ENCODE measurements at regions not wholly inside any gene's neighbourhood (a gene's known extent, or its start where the extent isn't known, plus 50 kb on each side); places are given as distances from the start of the nearest gene placed in this dataset.

DNA sequence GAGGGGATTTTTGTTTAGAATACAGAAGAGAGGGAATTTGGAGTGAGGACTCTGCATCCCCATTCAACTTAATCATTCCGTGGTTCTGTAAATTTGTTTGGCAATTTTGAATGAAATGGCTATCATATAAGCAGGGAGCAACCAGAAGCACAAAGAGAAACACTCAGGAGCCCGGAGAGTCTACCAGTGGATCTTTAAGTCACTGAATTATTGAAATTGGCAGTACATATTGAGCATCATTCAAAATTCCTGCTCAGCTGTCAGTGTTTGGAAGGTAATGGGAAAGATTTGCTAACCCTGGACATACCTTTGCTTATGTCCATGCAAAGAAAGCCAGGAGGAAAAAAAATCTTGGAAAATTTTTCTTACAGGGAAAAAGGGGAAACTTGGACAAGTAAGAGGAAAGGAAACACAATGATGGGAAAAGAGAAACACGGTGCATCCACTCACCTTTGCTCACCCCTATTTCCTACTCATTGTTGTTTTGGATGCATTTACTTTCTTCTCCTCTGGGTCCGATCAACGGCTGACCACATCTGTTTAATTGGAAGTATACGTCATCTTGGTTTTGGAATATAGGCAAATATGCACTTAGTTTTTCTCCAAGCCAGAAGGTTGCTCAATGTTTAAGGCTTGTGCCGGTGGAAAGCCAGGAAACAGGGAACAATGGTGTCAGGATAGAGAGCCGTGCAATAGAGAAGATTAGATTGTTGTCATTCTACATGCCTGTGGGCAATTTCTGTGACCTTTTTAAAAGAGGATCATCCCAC lies 243.0 kb upstream of the LYPLAL1 start:
- FAIRE-seq, result no peak
- Histone ChIP-seq H4K5ac (ENCODE audit: insufficient read length, low read depth, low read length) (no peak overlapping the region), H3K4ac (replicated peaks; ENCODE audit: insufficient read length, low read depth, low read length) (no peak overlapping the region)
- TF ChIP-seq, protein P1, sequence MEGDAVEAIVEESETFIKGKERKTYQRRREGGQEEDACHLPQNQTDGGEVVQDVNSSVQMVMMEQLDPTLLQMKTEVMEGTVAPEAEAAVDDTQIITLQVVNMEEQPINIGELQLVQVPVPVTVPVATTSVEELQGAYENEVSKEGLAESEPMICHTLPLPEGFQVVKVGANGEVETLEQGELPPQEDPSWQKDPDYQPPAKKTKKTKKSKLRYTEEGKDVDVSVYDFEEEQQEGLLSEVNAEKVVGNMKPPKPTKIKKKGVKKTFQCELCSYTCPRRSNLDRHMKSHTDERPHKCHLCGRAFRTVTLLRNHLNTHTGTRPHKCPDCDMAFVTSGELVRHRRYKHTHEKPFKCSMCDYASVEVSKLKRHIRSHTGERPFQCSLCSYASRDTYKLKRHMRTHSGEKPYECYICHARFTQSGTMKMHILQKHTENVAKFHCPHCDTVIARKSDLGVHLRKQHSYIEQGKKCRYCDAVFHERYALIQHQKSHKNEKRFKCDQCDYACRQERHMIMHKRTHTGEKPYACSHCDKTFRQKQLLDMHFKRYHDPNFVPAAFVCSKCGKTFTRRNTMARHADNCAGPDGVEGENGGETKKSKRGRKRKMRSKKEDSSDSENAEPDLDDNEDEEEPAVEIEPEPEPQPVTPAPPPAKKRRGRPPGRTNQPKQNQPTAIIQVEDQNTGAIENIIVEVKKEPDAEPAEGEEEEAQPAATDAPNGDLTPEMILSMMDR (IDR thresholded peaks at IDR 0.05; ENCODE audit: control extremely low read depth in 1 of 3, insufficient read depth in 1 of 3, low read depth in 1 of 3, low read length in 3 of 3), result no peak

More for the DNA sequence above, 243.0 kb upstream of the LYPLAL1 start:
- Histone ChIP-seq H3K18ac (ENCODE audit: extremely low read depth, low read length) (no peak overlapping the region), H3K4me2 (ENCODE audit: insufficient read depth in 1 of 2, low read depth in 2 of 2, low read length in 2 of 2) (no peak overlapping the region), H2BK12ac (ENCODE audit: low read depth, low read length) (no peak overlapping the region), H2AK5ac (ENCODE audit: low read depth, low read length) (no peak overlapping the region), H3K4me3 (ENCODE audit: extremely low read depth in 1 of 4, insufficient read depth in 2 of 4, low read depth in 3 of 4, low read length in 4 of 4) (no peak overlapping the region), H2BK5ac (ENCODE audit: low read depth, low read length) (no peak overlapping the region), H4K20me1 (replicated peaks in 1 of 2; ENCODE audit: control insufficient read depth in 1 of 2, insufficient read depth in 2 of 2, low read length in 2 of 2) (no peaks in the 10 kb centered on the region), H3K36me3 (ENCODE audit: control insufficient read depth in 2 of 4, insufficient read depth in 4 of 4, low read length in 3 of 4) (no peaks in the 10 kb centered on the region), H3K9me3 (ENCODE audit: insufficient read depth in 2 of 2, low read depth in 1 of 2, low read length in 1 of 2) (peaks cover 0 to 3% of the 10 kb centered on the region in 2 experiments; a peak in 1 of 4 replicates), H3K79me2 (ENCODE audit: control insufficient read depth in 1 of 2, insufficient read depth in 2 of 2, low read length in 2 of 2) (no peaks in the 10 kb centered on the region), H3K4me1 (replicated peaks in 1 of 4; ENCODE audit: control insufficient read depth in 3 of 4, insufficient read depth in 4 of 4, low read length in 3 of 4) (no peaks in the 10 kb centered on the region), H2BK120ac (replicated peaks; ENCODE audit: low read depth, low read length) (no peak overlapping the region), H2BK15ac (ENCODE audit: low read length) (no peak overlapping the region), H3K9ac (replicated peaks in 1 of 4; ENCODE audit: extremely low read depth in 1 of 4, low read depth in 3 of 4, low read length in 3 of 4) (no peak overlapping the region), H3K23ac (ENCODE audit: insufficient read length) (no peak overlapping the region), H2AFZ (ENCODE audit: low read length) (no peak overlapping the region), H3K27ac (ENCODE audit: low read depth, low read length) (no peak overlapping the region), H4K91ac (replicated peaks; ENCODE audit: insufficient read length, low read length) (no peak overlapping the region), H2BK20ac (ENCODE audit: low read length) (no peak overlapping the region), H3K27me3 (replicated peaks in 1 of 4; ENCODE audit: control insufficient read depth in 3 of 4, extremely low read depth in 1 of 4, insufficient read depth in 3 of 4, low read length in 3 of 4) (no peaks in the 10 kb centered on the region), H3K23me2 (ENCODE audit: low read depth, low read length) (no peaks in the 10 kb centered on the region), H4K8ac (ENCODE audit: extremely low read depth, insufficient read depth, low read length) (no peak overlapping the region), H3K56ac (replicated peaks; ENCODE audit: insufficient read length, low read depth, low read length) (no peak overlapping the region), H3K14ac (ENCODE audit: insufficient read length) (no peak overlapping the region), H3K79me1 (ENCODE audit: low read depth, low read length) (no peaks in the 10 kb centered on the region)
- CTCF ChIA-PET (ENCODE audit: partially characterized antibody), result interaction anchor here (1.0 kb wide), 1 partner anchor 26 kb away, joined by 3 read pairs; no protein-coding TSS in a partner anchor
- 97% methylated on average over 8 of the region's 8 CpGs; no CpG with 5 or more reads in 1 of the 2 experiments for WGBS, 2 experiments (ENCODE audit: extremely low coverage in 1 of 2, insufficient coverage in 1 of 2, insufficient read length in 1 of 2, insufficient replicate concordance in 2 of 2, low coverage in 1 of 2, low lambda C conversion rate in 2 of 2, missing lambda C conversion rate in 1 of 2)
- no peak for DNase-seq (ENCODE audit: low read depth in 1 of 2, low spot score in 2 of 2)
- POLR2A ChIA-PET (ENCODE audit: partially characterized antibody), result no interaction called here
